IMR-90 (cell line): ENCODE measurements at regions not wholly inside any gene's neighbourhood (a gene's known extent, or its start where the extent isn't known, plus 50 kb on each side); places are given as distances from the start of the nearest gene placed in this dataset.

Experiments used
- ATAC-seq: fragments of 200-7000 bp; cut with Tn5 transposase; 2 replicates; pipeline ENCODE4 v1.9.1; 2020; ENCODE audit warnings: low read depth, mild to moderate bottlenecking, moderate library complexity
- BruUV-seq: library from RNA; stranded (reverse); fragments of 400-500 nt; replicated peaks from 2 replicates; lab custom pipeline; 2021; lab: Mats Ljungman, UMichigan
- CTCF ChIA-PET: fragments of 300-600 bp; formaldehyde crosslinking; extraction: SDS; loops from one replicate; lab custom pipeline; 2021; ENCODE audit warnings: antibody characterized with exemption; lab: Yijun Ruan, JAX
- POLR2A ChIA-PET: fragments of 300-600 bp; sonication (Branson Sonifier 250); formaldehyde crosslinking; loops from one replicate; lab custom pipeline; 2022; ENCODE audit warnings: antibody characterized with exemption; ENCODE audit not compliant: unreplicated experiment; lab: Charles Lee
- DNase-seq: peaks from one replicate; pipeline ENCODE4 v3.0.0; 2013
- H2AFZ ChIP-seq: replicated peaks from 2 replicates; pipeline ENCODE3; 2013; ENCODE audit warnings: low read length, mild to moderate bottlenecking; ENCODE audit not compliant: poor library complexity
- H2AK5ac ChIP-seq: 2 replicates; pipeline ENCODE4 v1.6.1; 2013; ENCODE audit warnings: low read depth, low read length, inconsistent platforms
- H2AK9ac ChIP-seq: replicated peaks from 2 replicates; pipeline ENCODE3; 2013; ENCODE audit warnings: mild to moderate bottlenecking, low read depth, low read length, moderate library complexity; ENCODE audit not compliant: poor library complexity
- H2BK120ac ChIP-seq: 2 replicates; pipeline ENCODE4 v1.6.1; 2013; ENCODE audit warnings: low read depth, low read length, inconsistent platforms
- H2BK15ac ChIP-seq: 3 replicates; pipeline ENCODE4 v1.6.1; 2013; ENCODE audit warnings: low read depth, low read length, inconsistent platforms
- H2BK20ac ChIP-seq: 2 replicates; pipeline ENCODE4 v1.6.1; 2013; ENCODE audit warnings: low read depth, mild to moderate bottlenecking, inconsistent platforms, low read length, moderate library complexity
- H2BK5ac ChIP-seq: 2 replicates; pipeline ENCODE4 v1.6.1; 2013; ENCODE audit warnings: mild to moderate bottlenecking, low read depth, low read length, inconsistent platforms; ENCODE audit not compliant: poor library complexity, severe bottlenecking
- H3K14ac ChIP-seq: replicated peaks from 2 replicates; pipeline ENCODE4 v1.6.1; 2013; ENCODE audit warnings: low read depth, low read length, inconsistent platforms
- H3K18ac ChIP-seq: 2 replicates; pipeline ENCODE4 v1.6.1; 2013; ENCODE audit warnings: low read depth, low read length, control low read depth
- H3K23ac ChIP-seq: 2 replicates; pipeline ENCODE4 v1.6.1; 2013; ENCODE audit warnings: low read depth, low read length, inconsistent platforms
- H3K27ac ChIP-seq: 2 replicates; pipeline ENCODE4 v1.5.1; 2013; ENCODE audit warnings: mild to moderate bottlenecking, control low read depth, low read length; ENCODE audit not compliant: insufficient read depth
- H3K27me3 ChIP-seq: 2 replicates; pipeline ENCODE4 v1.6.1; 2013; ENCODE audit warnings: low read length; ENCODE audit not compliant: control insufficient read depth, insufficient read depth
- H3K36me3 ChIP-seq: 2 replicates; pipeline ENCODE4 v1.6.1; 2013; ENCODE audit warnings: low read length, mixed read lengths; ENCODE audit not compliant: control insufficient read depth, insufficient read depth
- H3K4ac ChIP-seq: 2 replicates; pipeline ENCODE4 v1.6.1; 2013; ENCODE audit warnings: low read depth, low read length, inconsistent platforms
- H3K4me1 ChIP-seq: 2 replicates; pipeline ENCODE4 v1.6.1; 2013; ENCODE audit warnings: low read length, mixed read lengths; ENCODE audit not compliant: control insufficient read depth, insufficient read depth
- H3K4me2 ChIP-seq: 2 replicates; pipeline ENCODE4 v1.6.1; 2013; ENCODE audit warnings: low read depth, mild to moderate bottlenecking, control low read depth, low read length, moderate library complexity
- H3K4me3 ChIP-seq: 2 replicates; pipeline ENCODE4 v1.5.1; 2013; ENCODE audit warnings: low read depth, mild to moderate bottlenecking, control low read depth, low read length, moderate library complexity; ENCODE audit not compliant: insufficient read depth
- H3K56ac ChIP-seq: 2 replicates; pipeline ENCODE4 v1.6.1; 2013; ENCODE audit warnings: low read length, inconsistent platforms; ENCODE audit not compliant: insufficient read depth; ENCODE audit errors: extremely low read depth
- H3K79me1 ChIP-seq, 2 experiments: 2 replicates each; pipeline ENCODE4 v1.6.1; 2013; ENCODE audit warnings: low read length in 2 of 2, inconsistent platforms in 1 of 2, low read depth in 1 of 2
- H3K9ac ChIP-seq: 2 replicates; pipeline ENCODE4 v1.6.1; 2013; ENCODE audit warnings: low read depth, low read length, control low read depth
- H3K9me1 ChIP-seq: 2 replicates; pipeline ENCODE4 v1.6.1; 2013; ENCODE audit warnings: low read length, inconsistent platforms; ENCODE audit not compliant: insufficient read depth
- H3K9me3 ChIP-seq: 2 replicates; pipeline ENCODE4 v1.6.1; 2013; ENCODE audit warnings: low read length; ENCODE audit not compliant: control insufficient read depth, insufficient read depth
- H4K20me1 ChIP-seq: 2 replicates; pipeline ENCODE4 v1.6.1; 2013; ENCODE audit warnings: low read length, inconsistent platforms; ENCODE audit not compliant: insufficient read depth
- H4K5ac ChIP-seq: 2 replicates; pipeline ENCODE4 v1.6.1; 2013; ENCODE audit warnings: mild to moderate bottlenecking, low read depth, low read length, control low read depth
- H4K8ac ChIP-seq, 2 experiments: 2 replicates each; pipeline ENCODE4 v1.6.1; 2013; ENCODE audit warnings: low read depth in 2 of 2, low read length in 2 of 2, control low read depth in 1 of 2, inconsistent platforms in 1 of 2
- H4K91ac ChIP-seq: 2 replicates; pipeline ENCODE4 v1.6.1; 2013; ENCODE audit warnings: low read depth, low read length, inconsistent platforms; ENCODE audit not compliant: insufficient read depth
- BHLHE40 ChIP-seq: fragments of 150-350 bp; IDR thresholded peaks from 2 replicates; pipeline ENCODE4 v1.6.1; 2016; ENCODE audit warnings: mild to moderate bottlenecking, low read depth, low read length
- CHD1 ChIP-seq: IDR thresholded peaks from 2 replicates; pipeline ENCODE4 v1.6.1; 2012; ENCODE audit warnings: low read depth, low read length, improper control_type of control experiment
- POLR2A ChIP-seq: IDR thresholded peaks from 2 replicates; pipeline ENCODE4 v1.6.1; 2012; ENCODE audit warnings: mild to moderate bottlenecking, low read depth, low read length
- SMC3 ChIP-seq: fragments of 150-350 bp; IDR thresholded peaks from 2 replicates; pipeline ENCODE4 v1.6.1; 2016; ENCODE audit warnings: low read depth, mild to moderate bottlenecking, antibody characterized with exemption, low read length, moderate library complexity
- WGBS, 2 experiments: methylation state at CpG; one replicate each; pipeline versions ENCODE4 v1.1.5 to v1.1.7; 2013; ENCODE audit warnings: missing lambda C conversion rate in 2 of 2; ENCODE audit not compliant: insufficient read length in 1 of 2; ENCODE audit errors: extremely low coverage in 2 of 2; 5-methylcytosine and 5-hydroxymethylcytosine counted together
- dilution Hi-C: fragments of 300-500 bp; cut with HindIII; formaldehyde crosslinking; loops from one replicate; pipeline ENCODE4 v1.14.3; 2018; ENCODE audit warnings: low sequenced_read_pairs; ENCODE audit not compliant: unreplicated experiment
- in situ Hi-C: fragments of 300-500 bp; cut with MboI; formaldehyde crosslinking; loops from 3 replicates; pipeline ENCODE4 v1.14.3; 2019; ENCODE audit warnings: low sequenced_read_pairs, inconsistent platforms, mixed read lengths
- intact Hi-C: fragments of 100-400 bp; cut with micrococcal nuclease; formaldehyde crosslinking; loops from 2 replicates; pipeline ENCODE4 v1.10.0; 2022

DNA sequence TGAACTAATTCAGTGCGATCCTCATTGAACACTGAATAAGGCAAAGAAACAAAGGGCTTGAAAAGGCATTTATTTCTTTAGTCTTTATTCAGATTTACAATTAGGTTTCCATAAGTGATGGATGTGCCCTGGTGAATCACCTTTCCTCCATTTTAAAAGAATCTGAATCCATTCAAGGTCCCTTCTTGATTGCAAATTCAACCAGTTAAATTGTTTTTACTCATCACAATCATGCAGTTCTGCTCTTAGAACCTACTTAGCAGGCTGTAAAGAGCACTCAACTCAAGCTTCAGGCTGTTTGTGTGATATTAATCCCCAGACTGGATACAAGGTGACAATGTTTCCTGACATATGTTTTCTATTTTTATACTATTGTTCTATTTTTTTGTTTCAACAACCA lies 321.0 kb downstream of the TBC1D4 start:
- dilution Hi-C loops: no loop called here
- Histone ChIP-seq H4K8ac (no peak overlapping the region), H4K5ac (no peak overlapping the region), H2AK5ac (no peak overlapping the region), H2AFZ (no peak overlapping the region), H4K20me1 (no peaks in the 10 kb centered on the region), H3K36me3 (no peaks in the 10 kb centered on the region), H3K4me3 (no peak overlapping the region), H3K79me1 (no peaks in the 10 kb centered on the region), H3K18ac (no peak overlapping the region), H3K27me3 (no peaks in the 10 kb centered on the region; the same call in 1 of the 2 replicates), H3K9ac (no peak overlapping the region), H3K14ac (no peak overlapping the region), H2BK15ac (no peak overlapping the region), H3K4ac (no peak overlapping the region), H2AK9ac (no peak overlapping the region), H3K4me1 (no peaks in the 10 kb centered on the region), H2BK5ac (no peak overlapping the region), H4K91ac (no peak overlapping the region), H2BK120ac (no peak overlapping the region), H3K23ac (no peak overlapping the region), H3K4me2 (no peak overlapping the region), H3K56ac (no peak overlapping the region), H3K9me1 (no peaks in the 10 kb centered on the region), H3K9me3 (peaks cover 1% of the 10 kb centered on the region; the same call in 1 of the 2 replicates), H2BK20ac (no peak overlapping the region), H3K27ac (no peak overlapping the region)
- no CpG with 5 or more reads among the region's 1 CpG for WGBS, 2 experiments
- CTCF ChIA-PET: no interaction called here
- ATAC-seq (no peak), DNase-seq (no peak)
- no peak for TF ChIP-seq BHLHE40
- no peak for TF ChIP-seq POLR2A
- no peak for TF ChIP-seq CHD1
- no peak for TF ChIP-seq SMC3
- intact Hi-C loops: no loop called here
- no TSS peak for BruUV-seq
- in situ Hi-C loops: no loop called here
- POLR2A ChIA-PET: no interaction called here
